ENCODE measurements at regions not wholly inside any gene's neighbourhood (a gene's known extent, or its start where the extent isn't known, plus 50 kb on each side); places are given as distances from the start of the nearest gene placed in this dataset.

DNA sequence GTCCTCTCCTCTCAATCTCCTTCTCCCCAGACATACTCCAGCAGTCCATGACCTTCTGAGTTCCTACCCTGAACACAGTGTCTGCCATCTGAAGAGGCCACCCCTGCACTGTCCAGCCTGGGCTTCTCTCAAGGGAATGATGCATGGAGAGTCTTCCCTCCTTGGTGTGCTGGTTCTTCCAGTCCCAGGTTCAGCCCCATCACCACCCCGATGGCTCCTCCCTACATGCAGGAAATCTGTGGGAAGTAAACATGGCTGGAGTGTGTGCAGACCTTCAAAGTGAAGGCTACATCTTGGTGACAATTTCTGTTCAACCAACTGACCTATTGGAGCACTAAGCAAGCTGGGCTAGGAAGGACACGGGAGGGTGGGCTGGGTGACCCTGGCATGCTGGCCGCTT is 121.0 kb upstream of the JAG1 start:
- TF ChIP-seq POLR2AphosphoS5 (IDR thresholded peaks at IDR 0.05; ENCODE audit: low read depth, low read length) (no peak), TAF1 (IDR thresholded peaks at IDR 0.05; ENCODE audit: borderline replicate concordance, insufficient read depth, low read length) (no peak), SIN3A (IDR thresholded peaks at IDR 0.05; ENCODE audit: borderline replicate concordance, insufficient read depth, low read length) (no peak), FOXP2 (optimal IDR thresholded peaks at IDR 0.05; ENCODE audit: borderline replicate concordance, extremely low read depth, extremely low read length, insufficient read depth) (no peak)
- TF ChIP-seq, protein P1, sequence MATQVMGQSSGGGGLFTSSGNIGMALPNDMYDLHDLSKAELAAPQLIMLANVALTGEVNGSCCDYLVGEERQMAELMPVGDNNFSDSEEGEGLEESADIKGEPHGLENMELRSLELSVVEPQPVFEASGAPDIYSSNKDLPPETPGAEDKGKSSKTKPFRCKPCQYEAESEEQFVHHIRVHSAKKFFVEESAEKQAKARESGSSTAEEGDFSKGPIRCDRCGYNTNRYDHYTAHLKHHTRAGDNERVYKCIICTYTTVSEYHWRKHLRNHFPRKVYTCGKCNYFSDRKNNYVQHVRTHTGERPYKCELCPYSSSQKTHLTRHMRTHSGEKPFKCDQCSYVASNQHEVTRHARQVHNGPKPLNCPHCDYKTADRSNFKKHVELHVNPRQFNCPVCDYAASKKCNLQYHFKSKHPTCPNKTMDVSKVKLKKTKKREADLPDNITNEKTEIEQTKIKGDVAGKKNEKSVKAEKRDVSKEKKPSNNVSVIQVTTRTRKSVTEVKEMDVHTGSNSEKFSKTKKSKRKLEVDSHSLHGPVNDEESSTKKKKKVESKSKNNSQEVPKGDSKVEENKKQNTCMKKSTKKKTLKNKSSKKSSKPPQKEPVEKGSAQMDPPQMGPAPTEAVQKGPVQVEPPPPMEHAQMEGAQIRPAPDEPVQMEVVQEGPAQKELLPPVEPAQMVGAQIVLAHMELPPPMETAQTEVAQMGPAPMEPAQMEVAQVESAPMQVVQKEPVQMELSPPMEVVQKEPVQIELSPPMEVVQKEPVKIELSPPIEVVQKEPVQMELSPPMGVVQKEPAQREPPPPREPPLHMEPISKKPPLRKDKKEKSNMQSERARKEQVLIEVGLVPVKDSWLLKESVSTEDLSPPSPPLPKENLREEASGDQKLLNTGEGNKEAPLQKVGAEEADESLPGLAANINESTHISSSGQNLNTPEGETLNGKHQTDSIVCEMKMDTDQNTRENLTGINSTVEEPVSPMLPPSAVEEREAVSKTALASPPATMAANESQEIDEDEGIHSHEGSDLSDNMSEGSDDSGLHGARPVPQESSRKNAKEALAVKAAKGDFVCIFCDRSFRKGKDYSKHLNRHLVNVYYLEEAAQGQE (IDR thresholded peaks at IDR 0.05; ENCODE audit: insufficient read depth in 1 of 2, low read depth in 2 of 2, low read length in 2 of 2): no peak
